Tibial artery (tissue), 4 donors: ENCODE measurements at regions not wholly inside any gene's neighbourhood (a gene's known extent, or its start where the extent isn't known, plus 50 kb on each side); places are given as distances from the start of the nearest gene placed in this dataset.

ENCODE experiments used
- DNase-seq, 2 donors: peaks; one replicate each; pipeline ENCODE4 v3.0.0-alpha.2; 2019
- H3K27ac ChIP-seq, 2 donors: fragments of 200-600 bp; sonication (generic) in 1 of 2; 1 replicate in 1 of 2; 2 replicates in 1 of 2; pipeline ENCODE4 v1.5.1; 2018 to 2019; ENCODE audit warnings: mild to moderate bottlenecking in 1 of 2
- H3K27me3 ChIP-seq, 2 donors: fragments of 200-600 bp; sonication (generic) in 1 of 2; one replicate each; pipeline versions ENCODE4 v1.5.1 to v1.6.0; 2016 to 2019
- H3K36me3 ChIP-seq, 3 donors: fragments of 200-600 bp; sonication (generic) in 2 of 3; one replicate each; pipeline ENCODE4 v1.5.1; 2016 to 2019; ENCODE audit warnings: mild to moderate bottlenecking in 2 of 3
- H3K4me1 ChIP-seq, 4 donors: fragments of 200-600 bp; sonication (generic) in 2 of 4; 1 replicate in 3 of 4; 2 replicates in 1 of 4; pipeline ENCODE4 v1.5.1; 2016 to 2019
- H3K4me3 ChIP-seq, 2 donors: fragments of 200-600 bp; sonication (generic) in 1 of 2; 1 replicate in 1 of 2; 2 replicates in 1 of 2; pipeline ENCODE4 v1.5.1; 2018 to 2019; ENCODE audit warnings: mild to moderate bottlenecking in 2 of 2
- H3K9me3 ChIP-seq, 3 donors: fragments of 200-600 bp; sonication (generic) in 1 of 3; one replicate each; pipeline ENCODE4 v1.5.1; 2016 to 2019
- CTCF ChIP-seq, 2 experiments: fragments of 200-600 bp in 1 of 2; fragments of 450-650 bp in 1 of 2; IDR thresholded peaks; one replicate each; pipeline ENCODE4 v1.5.1; 2017 to 2019; ENCODE audit warnings: antibody characterized with exemption in 2 of 2, mild to moderate bottlenecking in 1 of 2, moderate library complexity in 1 of 2
- intact Hi-C: fragments of 100-400 bp; cut with DNase I; formaldehyde crosslinking; loops from one replicate; pipeline ENCODE4 v1.15.0; 2023; ENCODE audit warnings: low total_unique reads

- no peak for TF ChIP-seq CTCF (IDR thresholded peaks at IDR 0.05)
- DNase-seq, result no peak
- Histone ChIP-seq H3K27ac (no peak overlapping the region), H3K27me3 (no peaks in the 10 kb centered on the region), H3K36me3 (no peaks in the 10 kb centered on the region), H3K4me3 (no peak overlapping the region), H3K4me1 (no peaks in the 10 kb centered on the region), H3K9me3 (no peaks in the 10 kb centered on the region)
- intact Hi-C loops, result no loop called here
These were observed 107.4 kb downstream of the TMEM200C start for GRCh38 chr18:5787936-5788335.

DNA sequence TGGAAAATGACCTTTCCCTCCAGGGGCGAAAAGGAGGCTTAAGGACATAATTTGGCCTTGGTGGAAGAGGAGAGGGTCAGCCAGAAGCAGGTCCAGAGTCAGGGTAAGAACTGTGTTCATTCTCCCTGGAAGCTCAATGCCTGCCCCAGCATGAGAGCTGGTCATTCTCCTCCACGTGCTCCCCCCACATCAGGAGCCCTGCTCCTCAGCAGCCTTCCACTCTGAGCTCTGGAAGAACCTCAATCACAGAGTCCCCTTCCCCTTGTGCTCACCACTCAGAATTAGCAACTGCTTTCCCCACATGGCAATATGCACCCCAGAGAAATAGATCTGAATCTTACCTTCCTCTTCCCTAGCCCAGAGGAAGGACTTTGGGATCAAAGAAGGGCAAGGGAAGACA lies 115.4 kb downstream of the TMEM200C start:
- Histone ChIP-seq H3K36me3 (no peaks in the 10 kb centered on the region), H3K27me3 (no peaks in the 10 kb centered on the region), H3K9me3 (no peaks in the 10 kb centered on the region), H3K27ac (no peak overlapping the region), H3K4me1 (no peaks in the 10 kb centered on the region), H3K4me3 (no peak overlapping the region)
- no peak for DNase-seq
- intact Hi-C loops, result no loop called here
- no peak for TF ChIP-seq CTCF (IDR thresholded peaks at IDR 0.05)

GRCh38 chr18:5772306-5773105 lies 122.8 kb downstream of the TMEM200C start:
- Histone ChIP-seq H3K27me3 (peaks cover 0 to 4% of the 10 kb centered on the region in 2 donors), H3K4me3 (no peak overlapping the region), H3K36me3 (no peaks in the 10 kb centered on the region), H3K9me3 (peaks cover 0 to 3% (median 0%) of the 10 kb centered on the region in 3 donors), H3K27ac (no peak overlapping the region), H3K4me1 (no peaks in the 10 kb centered on the region)
- TF ChIP-seq CTCF (IDR thresholded peaks at IDR 0.05), result no peak
- intact Hi-C loops, result no loop called here
- no peak for DNase-seq

- Histone ChIP-seq H3K4me3 (no peak overlapping the region), H3K4me1 (no peaks in the 10 kb centered on the region), H3K27me3 (peaks cover 0 to 4% of the 10 kb centered on the region in 2 donors), H3K9me3 (peaks cover 0 to 3% (median 0%) of the 10 kb centered on the region in 3 donors), H3K36me3 (no peaks in the 10 kb centered on the region), H3K27ac (no peak overlapping the region)
- no peak for DNase-seq
- no peak for TF ChIP-seq CTCF (IDR thresholded peaks at IDR 0.05)
- intact Hi-C loops, result no loop called here
These were observed 124.0 kb downstream of the TMEM200C start for GRCh38 chr18:5771343-5771742.

DNA sequence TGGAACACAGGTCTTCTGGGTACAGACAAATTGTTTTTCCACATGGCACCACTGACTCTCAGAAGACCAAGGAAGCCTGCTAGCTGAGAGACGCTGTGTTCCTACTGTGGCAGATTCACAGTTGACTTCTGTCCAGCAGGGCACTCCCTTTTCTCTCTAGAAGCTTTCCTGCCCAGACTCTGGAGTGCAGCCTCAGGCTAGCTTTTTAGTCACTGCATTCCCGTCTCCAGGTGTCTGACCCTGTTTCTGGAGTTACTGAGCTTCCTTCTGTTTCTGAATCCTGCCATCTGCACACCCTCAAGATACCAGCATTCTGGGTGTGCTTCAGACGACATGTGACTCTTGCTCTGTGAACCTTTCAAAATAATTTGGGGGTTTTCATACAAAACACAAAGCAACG lies 125.1 kb downstream of the TMEM200C start:
- Histone ChIP-seq H3K4me1 (no peaks in the 10 kb centered on the region), H3K36me3 (no peaks in the 10 kb centered on the region), H3K4me3 (no peak overlapping the region), H3K27me3 (peaks cover 0 to 4% of the 10 kb centered on the region in 2 donors), H3K27ac (no peak overlapping the region), H3K9me3 (peaks cover 0 to 3% (median 0%) of the 10 kb centered on the region in 3 donors)
- no peak for TF ChIP-seq CTCF (IDR thresholded peaks at IDR 0.05)
- intact Hi-C loops, result no loop called here
- no peak for DNase-seq
